ENCODE measurements at regions not wholly inside any gene's neighbourhood (a gene's known extent, or its start where the extent isn't known, plus 50 kb on each side); places are given as distances from the start of the nearest gene placed in this dataset.
A peak's percentile ranks its signal among the peaks of the same experiment; 100 is the strongest.

GRCh38 chr3:94217406-94217805, 154.5 kb downstream of the NSUN3 start:
- no peak for TF ChIP-seq CTCF (IDR thresholded peaks at IDR 0.05; ENCODE audit: control extremely low read depth, extremely low read depth)
- Histone ChIP-seq H3K27ac (ENCODE audit: low read depth in 1 of 2, low read length in 1 of 2) (no peak overlapping the region), H3K4me3 (no peak overlapping the region), H3K9ac (ENCODE audit: insufficient read depth in 1 of 2, low read length in 2 of 2) (no peak overlapping the region), H3K36me3 (ENCODE audit: control insufficient read depth in 4 of 4, insufficient read depth in 4 of 4, low read length in 4 of 4) (no peaks in the 10 kb centered on the region), H3K4me1 (ENCODE audit: control insufficient read depth in 5 of 5, insufficient read depth in 5 of 5, low read length in 5 of 5) (no peaks in the 10 kb centered on the region), H3K9me3 (ENCODE audit: control insufficient read depth in 4 of 4, insufficient read depth in 3 of 4, low read length in 3 of 4) (no peaks in the 10 kb centered on the region), H3K27me3 (ENCODE audit: control insufficient read depth in 3 of 3, insufficient read depth in 3 of 3, low read length in 2 of 3) (no peaks in the 10 kb centered on the region)
- ATAC-seq (ENCODE audit: insufficient read depth, low FRiP score) (no peak), DNase-seq (no peak)
- WGBS, 2 donors = 72 to 78% methylated on average over 4 of the region's 4 CpGs

- ATAC-seq (ENCODE audit: insufficient read depth, low FRiP score) = no peak
- TF ChIP-seq CTCF (IDR thresholded peaks at IDR 0.05; ENCODE audit: control extremely low read depth, extremely low read depth) = no peak
Measured at GRCh38 chr3:94220426-94220825, 157.6 kb downstream of the NSUN3 start.

GRCh38 chr3:94221829-94222228, 159.0 kb downstream of the NSUN3 start:
- DNase-seq = no peak
- Histone ChIP-seq H3K9me3 (ENCODE audit: control insufficient read depth in 4 of 4, insufficient read depth in 3 of 4, low read length in 3 of 4) (no peaks in the 10 kb centered on the region), H3K4me3 (no peak overlapping the region), H3K4me1 (ENCODE audit: control insufficient read depth in 5 of 5, insufficient read depth in 5 of 5, low read length in 5 of 5) (peaks cover 0 to 6% (median 0%) of the 10 kb centered on the region in 5 donors), H3K27ac (ENCODE audit: low read depth in 1 of 2, low read length in 1 of 2) (no peak overlapping the region), H3K27me3 (ENCODE audit: control insufficient read depth in 3 of 3, insufficient read depth in 3 of 3, low read length in 2 of 3) (no peaks in the 10 kb centered on the region), H3K36me3 (ENCODE audit: control insufficient read depth in 4 of 4, insufficient read depth in 4 of 4, low read length in 4 of 4) (no peaks in the 10 kb centered on the region), H3K9ac (ENCODE audit: insufficient read depth in 1 of 2, low read length in 2 of 2) (no peak overlapping the region)
- ATAC-seq (ENCODE audit: insufficient read depth, low FRiP score) = no peak
- no peak for TF ChIP-seq CTCF (IDR thresholded peaks at IDR 0.05; ENCODE audit: control extremely low read depth, extremely low read depth)

More at GRCh38 chr3:94220426-94220825, 157.6 kb downstream of the NSUN3 start:
- 76 to 86% methylated on average over 2 of the region's 2 CpGs for WGBS, 2 donors
- Histone ChIP-seq H3K9ac (ENCODE audit: insufficient read depth in 1 of 2, low read length in 2 of 2) (no peak overlapping the region), H3K27me3 (ENCODE audit: control insufficient read depth in 3 of 3, insufficient read depth in 3 of 3, low read length in 2 of 3) (no peaks in the 10 kb centered on the region), H3K4me3 (no peak overlapping the region), H3K36me3 (ENCODE audit: control insufficient read depth in 4 of 4, insufficient read depth in 4 of 4, low read length in 4 of 4) (no peaks in the 10 kb centered on the region), H3K27ac (ENCODE audit: low read depth in 1 of 2, low read length in 1 of 2) (no peak overlapping the region), H3K4me1 (ENCODE audit: control insufficient read depth in 5 of 5, insufficient read depth in 5 of 5, low read length in 5 of 5) (peaks cover 0 to 3% (median 0%) of the 10 kb centered on the region in 5 donors), H3K9me3 (ENCODE audit: control insufficient read depth in 4 of 4, insufficient read depth in 3 of 4, low read length in 3 of 4) (no peaks in the 10 kb centered on the region)
- DNase-seq = no peak

GRCh38 chr3:94225148-94225865, 162.4 kb downstream of the NSUN3 start:
- no peaks in the 10 kb centered on the region for H3K27me3 ChIP-seq (ENCODE audit: control insufficient read depth in 3 of 3, insufficient read depth in 3 of 3, low read length in 2 of 3)

More at GRCh38 chr3:94225148-94225865, 162.4 kb downstream of the NSUN3 start:
- WGBS, 2 donors = 73 to 85% methylated on average over 5 of the region's 5 CpGs
- no peak overlapping the region for H3K27ac ChIP-seq (ENCODE audit: low read depth in 1 of 2, low read length in 1 of 2)
- H3K36me3 ChIP-seq (ENCODE audit: control insufficient read depth in 4 of 4, insufficient read depth in 4 of 4, low read length in 4 of 4) = no peaks in the 10 kb centered on the region
- no peak for TF ChIP-seq CTCF (IDR thresholded peaks at IDR 0.05; ENCODE audit: control extremely low read depth, extremely low read depth)
- no peaks in the 10 kb centered on the region for H3K9me3 ChIP-seq (ENCODE audit: control insufficient read depth in 4 of 4, insufficient read depth in 3 of 4, low read length in 3 of 4)
- DNase-seq = peak in 2 of 3 donors; percentile 37 to 46
- ATAC-seq (ENCODE audit: insufficient read depth, low FRiP score) = no peak
- H3K9ac ChIP-seq (ENCODE audit: insufficient read depth in 1 of 2, low read length in 2 of 2) = no peak overlapping the region
- H3K4me1 ChIP-seq (ENCODE audit: control insufficient read depth in 5 of 5, insufficient read depth in 5 of 5, low read length in 5 of 5) = peaks cover 0 to 6% (median 0%) of the 10 kb centered on the region in 5 donors
- no peak overlapping the region for H3K4me3 ChIP-seq
